Jurkat, Clone E6-1 (cell line): ENCODE measurements at regions not wholly inside any gene's neighbourhood (a gene's known extent, or its start where the extent isn't known, plus 50 kb on each side); places are given as distances from the start of the nearest gene placed in this dataset.

Source experiments
- DNase-seq: peaks from one replicate; pipeline ENCODE4 v3.0.0-alpha.2; 2011; ENCODE audit warnings: low read depth, low spot score
- H3K4me3 ChIP-seq: 2 replicates; pipeline ENCODE4 v1.5.1; 2011; ENCODE audit warnings: mild to moderate bottlenecking, low read length, control low read depth, moderate library complexity

GRCh38 chr4:129490516-129490915 is 394.6 kb downstream of the C4orf33 start:
- DNase-seq, result no peak
- H3K4me3 ChIP-seq, result no peak overlapping the region

- no peak for DNase-seq
- no peak overlapping the region for H3K4me3 ChIP-seq
Measured at GRCh38 chr4:129498626-129499025, 402.7 kb downstream of the C4orf33 start.

- no peak for DNase-seq
- H3K4me3 ChIP-seq, result no peak overlapping the region
Measured at GRCh38 chr4:129514852-129515251, 418.9 kb downstream of the C4orf33 start.

GRCh38 chr4:129515356-129515755 is 419.4 kb downstream of the C4orf33 start:
- no peak for DNase-seq
- no peak overlapping the region for H3K4me3 ChIP-seq

- peak; percentile 72 for DNase-seq
- H3K4me3 ChIP-seq, result no peak overlapping the region
Measured at GRCh38 chr4:129526812-129527211, 430.9 kb downstream of the C4orf33 start.

GRCh38 chr4:129531253-129531652 is 435.3 kb downstream of the C4orf33 start:
- no peak overlapping the region for H3K4me3 ChIP-seq
- DNase-seq, result no peak

- peak; percentile 45 for DNase-seq
- no peak overlapping the region for H3K4me3 ChIP-seq
Measured at GRCh38 chr4:129532573-129532972, 436.6 kb downstream of the C4orf33 start.

- no peak for DNase-seq
Measured at GRCh38 chr4:129543299-129543698, 447.3 kb downstream of the C4orf33 start.

GRCh38 chr4:129545599-129546278 is 449.8 kb downstream of the C4orf33 start:
- DNase-seq, result no peak
- H3K4me3 ChIP-seq, result no peak overlapping the region

More at GRCh38 chr4:129543299-129543698, 447.3 kb downstream of the C4orf33 start:
- no peak overlapping the region for H3K4me3 ChIP-seq

GRCh38 chr4:129546531-129546930 is 450.6 kb downstream of the C4orf33 start:
- H3K4me3 ChIP-seq, result no peak overlapping the region

GRCh38 chr4:129550281-129550785 is 454.4 kb downstream of the C4orf33 start:
- H3K4me3 ChIP-seq, result no peak overlapping the region

More at GRCh38 chr4:129546531-129546930, 450.6 kb downstream of the C4orf33 start:
- no peak for DNase-seq

GRCh38 chr4:129561280-129561679 is 465.3 kb downstream of the C4orf33 start:
- DNase-seq, result no peak
- H3K4me3 ChIP-seq, result no peak overlapping the region

More at GRCh38 chr4:129550281-129550785, 454.4 kb downstream of the C4orf33 start:
- DNase-seq, result no peak

- no peak overlapping the region for H3K4me3 ChIP-seq
- no peak for DNase-seq
Measured at GRCh38 chr4:129561886-129562671, 466.1 kb downstream of the C4orf33 start.

GRCh38 chr4:129565214-129565613 is 469.3 kb downstream of the C4orf33 start:
- H3K4me3 ChIP-seq, result no peak overlapping the region
- DNase-seq, result no peak

- H3K4me3 ChIP-seq, result no peak overlapping the region
- DNase-seq, result no peak
Measured at GRCh38 chr4:129570326-129570725, 474.4 kb downstream of the C4orf33 start.

- H3K4me3 ChIP-seq, result no peak overlapping the region
- no peak for DNase-seq
Measured at GRCh38 chr4:129578336-129578735, 482.4 kb downstream of the C4orf33 start.

- DNase-seq, result no peak
Measured at GRCh38 chr4:129581305-129581704, 485.4 kb downstream of the C4orf33 start.

GRCh38 chr4:129583868-129584267 is 487.9 kb downstream of the C4orf33 start:
- no peak overlapping the region for H3K4me3 ChIP-seq

More at GRCh38 chr4:129581305-129581704, 485.4 kb downstream of the C4orf33 start:
- H3K4me3 ChIP-seq, result no peak overlapping the region

GRCh38 chr4:129598582-129598981 is 502.6 kb downstream of the C4orf33 start:
- no peak for DNase-seq
- no peak overlapping the region for H3K4me3 ChIP-seq

More at GRCh38 chr4:129583868-129584267, 487.9 kb downstream of the C4orf33 start:
- DNase-seq, result no peak

- H3K4me3 ChIP-seq, result no peak overlapping the region
- no peak for DNase-seq
Measured at GRCh38 chr4:129600898-129601297, 504.9 kb downstream of the C4orf33 start.
